ENCODE measurements at regions not wholly inside any gene's neighbourhood (a gene's known extent, or its start where the extent isn't known, plus 50 kb on each side); places are given as distances from the start of the nearest gene placed in this dataset.

DNA sequence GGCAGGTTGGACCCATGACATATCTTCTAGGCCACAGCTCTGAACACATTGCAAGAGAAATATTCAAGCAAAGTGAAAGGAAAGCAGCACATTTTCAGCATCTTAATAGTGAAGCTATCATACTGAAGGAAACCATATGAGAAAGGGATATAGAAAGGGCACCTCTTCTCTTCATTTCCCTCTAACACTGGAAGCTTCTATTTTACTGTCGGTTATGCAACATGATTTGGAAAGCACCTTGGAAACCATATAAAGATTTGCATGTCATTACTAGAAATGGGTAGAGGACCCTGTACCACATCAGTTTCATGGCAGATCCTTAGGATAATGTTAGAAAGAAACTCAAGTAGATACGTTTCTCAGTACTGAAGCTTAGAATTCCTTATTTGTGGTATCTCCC is 70.5 kb upstream of the HMGN3 start:
- TF ChIP-seq, protein P1, sequence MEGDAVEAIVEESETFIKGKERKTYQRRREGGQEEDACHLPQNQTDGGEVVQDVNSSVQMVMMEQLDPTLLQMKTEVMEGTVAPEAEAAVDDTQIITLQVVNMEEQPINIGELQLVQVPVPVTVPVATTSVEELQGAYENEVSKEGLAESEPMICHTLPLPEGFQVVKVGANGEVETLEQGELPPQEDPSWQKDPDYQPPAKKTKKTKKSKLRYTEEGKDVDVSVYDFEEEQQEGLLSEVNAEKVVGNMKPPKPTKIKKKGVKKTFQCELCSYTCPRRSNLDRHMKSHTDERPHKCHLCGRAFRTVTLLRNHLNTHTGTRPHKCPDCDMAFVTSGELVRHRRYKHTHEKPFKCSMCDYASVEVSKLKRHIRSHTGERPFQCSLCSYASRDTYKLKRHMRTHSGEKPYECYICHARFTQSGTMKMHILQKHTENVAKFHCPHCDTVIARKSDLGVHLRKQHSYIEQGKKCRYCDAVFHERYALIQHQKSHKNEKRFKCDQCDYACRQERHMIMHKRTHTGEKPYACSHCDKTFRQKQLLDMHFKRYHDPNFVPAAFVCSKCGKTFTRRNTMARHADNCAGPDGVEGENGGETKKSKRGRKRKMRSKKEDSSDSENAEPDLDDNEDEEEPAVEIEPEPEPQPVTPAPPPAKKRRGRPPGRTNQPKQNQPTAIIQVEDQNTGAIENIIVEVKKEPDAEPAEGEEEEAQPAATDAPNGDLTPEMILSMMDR (IDR thresholded peaks at IDR 0.05): no peak
- no peak for TF ChIP-seq POLR2AphosphoS5 (IDR thresholded peaks at IDR 0.05)

Data from breast epithelium (tissue), 3 donors.